HG03520 (cell line): ENCODE measurements at regions not wholly inside any gene's neighbourhood (a gene's known extent, or its start where the extent isn't known, plus 50 kb on each side); places are given as distances from the start of the nearest gene placed in this dataset.
"Not testable (repeated sequence)": the region's sequence is repeated elsewhere in the genome, so short reads cannot be mapped to it uniquely, and the experiment has no call there.

Source experiments
- ATAC-seq: cut with Tn5 transposase; IDR thresholded peaks from one replicate; pipeline ENCODE4 v1.9.1; 2021; ENCODE audit warnings: mild to moderate bottlenecking, moderate library complexity; ENCODE audit not compliant: unreplicated experiment

GRCh38 chr7:15836651-15837050 is 150.2 kb upstream of the MEOX2 start:
- ATAC-seq, result no peak

GRCh38 chr7:15836041-15836440 is 149.6 kb upstream of the MEOX2 start:
- no peak for ATAC-seq

- ATAC-seq, result no peak
Observed at GRCh38 chr7:15834446-15834845, 148.0 kb upstream of the MEOX2 start.

GRCh38 chr7:15832996-15833395 is 146.5 kb upstream of the MEOX2 start:
- ATAC-seq, result no peak

GRCh38 chr7:15831606-15832005 is 145.1 kb upstream of the MEOX2 start:
- ATAC-seq, result no peak

GRCh38 chr7:15829691-15830090 is 143.2 kb upstream of the MEOX2 start:
- no peak for ATAC-seq

GRCh38 chr7:15828881-15829280 is 142.4 kb upstream of the MEOX2 start:
- ATAC-seq, result no peak

- ATAC-seq, result no peak
Observed at GRCh38 chr7:15821484-15822427, 135.3 kb upstream of the MEOX2 start.

GRCh38 chr7:15820319-15820718 is 133.8 kb upstream of the MEOX2 start:
- ATAC-seq, result no peak

- no peak for ATAC-seq
Observed at GRCh38 chr7:15816835-15817426, 130.4 kb upstream of the MEOX2 start.

GRCh38 chr7:15813448-15813847 is 127.0 kb upstream of the MEOX2 start:
- ATAC-seq, result no peak

- ATAC-seq, result not testable (repeated sequence)
Observed at GRCh38 chr7:15810383-15810782, 123.9 kb upstream of the MEOX2 start.

GRCh38 chr7:15809936-15810335 is 123.5 kb upstream of the MEOX2 start:
- not testable (repeated sequence) for ATAC-seq

GRCh38 chr7:15805891-15806290 is 119.4 kb upstream of the MEOX2 start:
- no peak for ATAC-seq

GRCh38 chr7:15802425-15802824 is 115.9 kb upstream of the MEOX2 start:
- no peak for ATAC-seq

GRCh38 chr7:15801551-15801950 is 115.1 kb upstream of the MEOX2 start:
- ATAC-seq, result no peak

- ATAC-seq, result no peak
Observed at GRCh38 chr7:15801041-15801440, 114.6 kb upstream of the MEOX2 start.

- no peak for ATAC-seq
Observed at GRCh38 chr7:15798081-15798480, 111.6 kb upstream of the MEOX2 start.

- ATAC-seq, result no peak
Observed at GRCh38 chr7:15795393-15795792, 108.9 kb upstream of the MEOX2 start.

- ATAC-seq, result no peak
Observed at GRCh38 chr7:15794801-15795200, 108.3 kb upstream of the MEOX2 start.

GRCh38 chr7:15784694-15785030 is 98.2 kb upstream of the MEOX2 start:
- no peak for ATAC-seq

GRCh38 chr7:15783987-15784693 is 97.7 kb upstream of the MEOX2 start:
- no peak for ATAC-seq
